Gastroesophageal sphincter (tissue), 4 donors: ENCODE measurements at regions not wholly inside any gene's neighbourhood (a gene's known extent, or its start where the extent isn't known, plus 50 kb on each side); places are given as distances from the start of the nearest gene placed in this dataset.

Source experiments
- ATAC-seq: fragments of 150-250 bp; one replicate; pipeline ENCODE4 v1.9.1; 2016; ENCODE audit warnings: mild to moderate bottlenecking, moderate library complexity
- H3K27ac ChIP-seq, 4 donors: fragments of 200-600 bp; sonication (generic) in 3 of 4; 1 replicate in 3 of 4; 2 replicates in 1 of 4; pipeline ENCODE4 v1.5.1; 2016 to 2019
- H3K27me3 ChIP-seq: fragments of 200-600 bp; sonication (generic); one replicate; pipeline ENCODE4 v1.5.1; 2019
- H3K36me3 ChIP-seq, 2 donors: fragments of 200-600 bp; sonication (generic); one replicate each; pipeline ENCODE4 v1.5.1; 2019; ENCODE audit warnings: control low read depth in 1 of 2
- H3K4me1 ChIP-seq, 3 donors: fragments of 200-600 bp; sonication (generic); 1 replicate in 2 of 3; 2 replicates in 1 of 3; pipeline ENCODE4 v1.5.1; 2016 to 2019; ENCODE audit warnings: control low read depth in 2 of 3
- H3K4me3 ChIP-seq, 2 donors: fragments of 200-600 bp; sonication (generic); one replicate each; pipeline ENCODE4 v1.5.1; 2019; ENCODE audit warnings: mild to moderate bottlenecking in 1 of 2, moderate library complexity in 1 of 2
- H3K9me3 ChIP-seq, 3 donors: fragments of 200-600 bp; sonication (generic); one replicate each; pipeline ENCODE4 v1.5.1; 2017 to 2019; ENCODE audit warnings: control low read depth in 2 of 3
- CTCF ChIP-seq, 4 experiments: fragments of 200-600 bp in 2 of 4; fragments of 450-650 bp in 2 of 4; sonication (generic) in 1 of 4; IDR thresholded peaks; one replicate each; pipeline ENCODE4 v1.5.1; 2017 to 2019; ENCODE audit warnings: antibody characterized with exemption in 4 of 4, mild to moderate bottlenecking in 2 of 4, moderate library complexity in 2 of 4
- EP300 ChIP-seq: sonication (generic); formaldehyde crosslinking; IDR thresholded peaks from one replicate; pipeline ENCODE4 v1.6.1; 2017; ENCODE audit warnings: antibody characterized with exemption, mild to moderate bottlenecking
- POLR2A ChIP-seq, 2 donors: fragments of 450-650 bp; IDR thresholded peaks; one replicate each; pipeline ENCODE4 v1.6.1; 2017; ENCODE audit warnings: antibody characterized with exemption in 2 of 2, mild to moderate bottlenecking in 2 of 2, moderate library complexity in 1 of 2
- POLR2AphosphoS5 ChIP-seq: sonication (generic); formaldehyde crosslinking; IDR thresholded peaks from one replicate; pipeline ENCODE4 v1.6.1; 2017; ENCODE audit warnings: antibody characterized with exemption
- WGBS, 2 donors: methylation state at CpG; one replicate each; pipeline ENCODE4 v1.1.5; 2018; ENCODE audit warnings: low coverage in 1 of 2; 5-methylcytosine and 5-hydroxymethylcytosine counted together

- no peak for ATAC-seq
- 21% methylated on average over 1 of the region's 1 CpG; no CpG with 5 or more reads in 1 of the 2 donors for WGBS, 2 donors
- H3K4me1 ChIP-seq, result peaks cover 0 to 6% (median 0%) of the 10 kb centered on the region in 3 donors
Observed at GRCh38 chr12:88339966-88340365, 197.9 kb downstream of the TMTC3 start.

GRCh38 chr12:88342251-88342806, 200.2 kb downstream of the TMTC3 start:
- peaks cover 0 to 6% (median 0%) of the 10 kb centered on the region in 3 donors for H3K4me1 ChIP-seq
- H3K9me3 ChIP-seq, result no peaks in the 10 kb centered on the region
- no peaks in the 10 kb centered on the region for H3K36me3 ChIP-seq
- ATAC-seq, result no peak
- no peaks in the 10 kb centered on the region for H3K27me3 ChIP-seq
- TF ChIP-seq POLR2AphosphoS5 (no peak), CTCF (IDR thresholded peaks at IDR 0.05) (no peak), EP300 (no peak), POLR2A (IDR thresholded peaks at IDR 0.05) (no peak)
- no peak overlapping the region for H3K4me3 ChIP-seq
- H3K27ac ChIP-seq, result no peak overlapping the region

More at GRCh38 chr12:88339966-88340365, 197.9 kb downstream of the TMTC3 start:
- TF ChIP-seq EP300, result no peak
- TF ChIP-seq CTCF (IDR thresholded peaks at IDR 0.05), result no peak
- no peak for TF ChIP-seq POLR2AphosphoS5
- TF ChIP-seq POLR2A (IDR thresholded peaks at IDR 0.05), result no peak
- H3K27ac ChIP-seq, result no peak overlapping the region
- H3K27me3 ChIP-seq, result no peaks in the 10 kb centered on the region
- H3K36me3 ChIP-seq, result no peaks in the 10 kb centered on the region
- no peak overlapping the region for H3K4me3 ChIP-seq
- H3K9me3 ChIP-seq, result no peaks in the 10 kb centered on the region

DNA sequence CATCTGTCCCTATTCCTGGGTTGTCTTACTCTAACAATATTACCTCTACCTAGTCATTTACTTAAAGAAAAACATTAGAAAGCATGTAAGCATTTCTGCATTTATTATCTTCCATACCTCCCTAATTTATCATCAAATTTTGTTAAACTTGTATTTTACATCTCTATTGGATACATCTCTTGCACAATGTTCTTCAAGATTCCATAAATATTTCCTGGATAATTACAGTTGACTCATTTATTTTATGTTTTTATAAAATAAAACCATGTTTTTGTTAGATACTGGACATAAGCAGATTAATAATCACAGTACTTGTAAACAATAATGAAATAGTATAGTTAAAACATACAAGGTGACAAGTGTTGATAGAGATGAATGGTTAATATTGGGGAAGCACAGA, 209.0 kb downstream of the TMTC3 start:
- H3K36me3 ChIP-seq, result no peaks in the 10 kb centered on the region
- H3K27ac ChIP-seq, result no peak overlapping the region
- H3K4me3 ChIP-seq, result no peak overlapping the region
- no peaks in the 10 kb centered on the region for H3K27me3 ChIP-seq
- no peaks in the 10 kb centered on the region for H3K9me3 ChIP-seq
- no peaks in the 10 kb centered on the region for H3K4me1 ChIP-seq
- ATAC-seq, result no peak
- TF ChIP-seq POLR2AphosphoS5 (no peak), POLR2A (IDR thresholded peaks at IDR 0.05) (no peak)

GRCh38 chr12:88354691-88355090, 212.6 kb downstream of the TMTC3 start:
- no peaks in the 10 kb centered on the region for H3K9me3 ChIP-seq
- H3K4me1 ChIP-seq, result peaks cover 0 to under 1% (median 0%) of the 10 kb centered on the region in 3 donors
- H3K27ac ChIP-seq, result no peak overlapping the region
- no peaks in the 10 kb centered on the region for H3K27me3 ChIP-seq
- WGBS, 2 donors, result 84 to 85% methylated on average over 4 of the region's 4 CpGs
- H3K36me3 ChIP-seq, result no peaks in the 10 kb centered on the region
- H3K4me3 ChIP-seq, result no peak overlapping the region
- ATAC-seq, result no peak
- TF ChIP-seq EP300 (no peak), POLR2A (IDR thresholded peaks at IDR 0.05) (no peak), CTCF (IDR thresholded peaks at IDR 0.05) (no peak)

DNA sequence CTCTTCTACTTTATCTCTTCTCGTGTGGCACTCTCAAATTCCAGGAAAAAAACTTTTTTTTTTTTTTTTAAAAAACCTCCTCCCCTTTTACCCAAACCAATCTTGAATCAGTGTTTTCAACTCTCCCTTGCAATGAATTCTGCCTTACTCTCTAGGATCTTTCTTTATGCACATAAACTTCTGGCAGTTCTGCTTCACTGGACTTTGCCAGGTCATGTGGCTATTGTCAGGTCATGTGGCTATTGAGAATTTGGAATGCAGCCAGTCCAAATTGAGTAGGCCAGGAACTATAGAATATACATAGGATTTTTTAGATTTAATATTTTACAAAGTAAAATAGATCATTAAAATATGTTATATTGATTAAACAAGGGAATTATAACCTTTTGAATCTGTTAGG, 218.2 kb downstream of the TMTC3 start:
- Histone ChIP-seq H3K36me3 (no peaks in the 10 kb centered on the region), H3K27me3 (no peaks in the 10 kb centered on the region), H3K4me1 (peaks cover 4 to 27% (median 4%) of the 10 kb centered on the region in 3 donors), H3K9me3 (no peaks in the 10 kb centered on the region), H3K27ac (no peak overlapping the region), H3K4me3 (no peak overlapping the region)
- TF ChIP-seq EP300 (no peak), POLR2A (IDR thresholded peaks at IDR 0.05) (no peak), POLR2AphosphoS5 (no peak), CTCF (IDR thresholded peaks at IDR 0.05) (no peak)
- WGBS, 2 donors, result 64 to 73% methylated on average over 1 of the region's 1 CpG
- ATAC-seq, result no peak
